ENCODE measurements at regions not wholly inside any gene's neighbourhood (a gene's known extent, or its start where the extent isn't known, plus 50 kb on each side); places are given as distances from the start of the nearest gene placed in this dataset.

DNA sequence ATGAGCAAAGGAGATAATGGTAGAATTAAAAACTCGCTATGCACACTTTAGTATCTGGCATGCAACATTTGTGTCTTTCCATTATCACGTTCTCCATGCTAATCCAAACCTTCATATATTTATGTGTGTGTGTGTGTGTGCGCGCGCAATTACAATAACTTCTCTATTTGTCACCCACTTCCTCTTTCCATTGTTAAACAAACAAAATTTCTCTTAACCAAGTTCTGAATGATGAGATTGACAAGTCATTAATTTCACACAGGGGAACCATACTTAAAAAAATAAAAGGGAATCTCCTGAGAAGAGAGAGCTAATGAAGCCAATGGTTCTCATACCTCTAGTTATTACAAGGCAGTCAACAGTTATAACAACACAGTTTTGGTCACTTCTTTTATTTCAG lies 575.9 kb upstream of the MDGA2 start:
- Mint-ChIP-seq H3K27me3 (ENCODE audit: low read depth in 3 of 3) (no peaks in the 10 kb centered on the region), H3K36me3 (no peaks in the 10 kb centered on the region), H3K27ac (no peak overlapping the region), H3K9me3 (peaks cover 2 to 7% (median 2%) of the 10 kb centered on the region in 7 donors), H3K4me3 (no peak overlapping the region), H3K4me1 (no peaks in the 10 kb centered on the region)
- Histone ChIP-seq H2AFZ (ENCODE audit: insufficient read depth, low read depth, low read length, poor library complexity, severe bottlenecking) (no peak overlapping the region), H3K4me1 (ENCODE audit: control insufficient read depth in 1 of 2, insufficient read depth in 2 of 2, low read length in 2 of 2) (no peaks in the 10 kb centered on the region), H4K20me1 (ENCODE audit: insufficient read depth, low read length) (no peaks in the 10 kb centered on the region), H3K27me3 (ENCODE audit: control insufficient read depth in 2 of 2, insufficient read depth in 2 of 2, low read length in 2 of 2) (no peaks in the 10 kb centered on the region), H3K4me3 (replicated peaks in 1 of 3; ENCODE audit: low read depth in 2 of 3, low read length in 3 of 3) (no peak overlapping the region), H3K79me2 (ENCODE audit: insufficient read depth, low read length) (no peaks in the 10 kb centered on the region), H3K27ac (ENCODE audit: low read depth in 1 of 2, low read length in 2 of 2) (no peak overlapping the region), H3K9ac (ENCODE audit: insufficient read depth, low read length, poor library complexity, severe bottlenecking) (no peak overlapping the region), H3K36me3 (replicated peaks in 1 of 2; ENCODE audit: control insufficient read depth in 1 of 2, insufficient read depth in 2 of 2, low read length in 2 of 2) (no peaks in the 10 kb centered on the region), H3K4me2 (replicated peaks; ENCODE audit: extremely low read depth, low read length, poor library complexity, severe bottlenecking) (no peak overlapping the region), H3K9me3 (replicated peaks in 1 of 2; ENCODE audit: control insufficient read depth in 1 of 2, insufficient read depth in 1 of 2, low read length in 2 of 2) (no peaks in the 10 kb centered on the region)
- TF ChIP-seq CTCF (IDR thresholded peaks at IDR 0.05): no peak
- intact Hi-C loops (cut with micrococcal nuclease): no loop called here
- no peak for DNase-seq
- WGBS (ENCODE audit: insufficient coverage): no CpG with 5 or more reads among the region's 5 CpGs

DNA sequence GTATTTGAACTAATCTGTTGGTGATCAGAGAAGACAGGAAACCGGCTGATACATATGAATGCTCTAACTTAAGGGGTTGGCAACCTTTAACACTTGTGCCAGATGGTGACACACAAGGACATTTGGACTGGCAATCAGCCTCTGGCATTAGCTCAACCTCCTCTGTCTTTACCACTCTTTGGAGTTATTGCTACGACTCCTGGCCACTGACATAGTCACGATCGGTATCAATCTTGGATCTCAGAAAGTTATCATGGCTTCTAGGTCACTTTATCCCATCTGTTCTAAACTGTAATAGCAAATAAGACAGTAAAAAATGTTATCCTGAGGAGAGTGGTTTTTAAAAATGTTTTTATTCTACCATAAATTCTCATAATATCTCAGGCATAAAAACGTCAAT lies 575.2 kb upstream of the MDGA2 start:
- no peak for TF ChIP-seq CTCF (IDR thresholded peaks at IDR 0.05)
- H3K27ac Mint-ChIP-seq: no peak overlapping the region
- no peaks in the 10 kb centered on the region for H3K27me3 Mint-ChIP-seq (ENCODE audit: low read depth in 3 of 3)
- no peak overlapping the region for H3K4me3 Mint-ChIP-seq
- H3K27me3 ChIP-seq (ENCODE audit: control insufficient read depth in 2 of 2, insufficient read depth in 2 of 2, low read length in 2 of 2): no peaks in the 10 kb centered on the region
- intact Hi-C loops (cut with micrococcal nuclease): no loop called here
- H3K27ac ChIP-seq (ENCODE audit: low read depth in 1 of 2, low read length in 2 of 2): no peak overlapping the region
- no peak overlapping the region for H3K4me2 ChIP-seq (replicated peaks; ENCODE audit: extremely low read depth, low read length, poor library complexity, severe bottlenecking)
- H3K4me1 Mint-ChIP-seq: no peaks in the 10 kb centered on the region
- H3K9ac ChIP-seq (ENCODE audit: insufficient read depth, low read length, poor library complexity, severe bottlenecking): no peak overlapping the region
- H3K36me3 ChIP-seq (replicated peaks in 1 of 2; ENCODE audit: control insufficient read depth in 1 of 2, insufficient read depth in 2 of 2, low read length in 2 of 2): no peaks in the 10 kb centered on the region
- H2AFZ ChIP-seq (ENCODE audit: insufficient read depth, low read depth, low read length, poor library complexity, severe bottlenecking): no peak overlapping the region
- no peak overlapping the region for H3K4me3 ChIP-seq (replicated peaks in 1 of 3; ENCODE audit: low read depth in 2 of 3, low read length in 3 of 3)
- H3K9me3 ChIP-seq (replicated peaks in 1 of 2; ENCODE audit: control insufficient read depth in 1 of 2, insufficient read depth in 1 of 2, low read length in 2 of 2): no peaks in the 10 kb centered on the region
- 80% methylated on average over 1 of the region's 5 CpGs for WGBS (ENCODE audit: insufficient coverage)
- H3K36me3 Mint-ChIP-seq: no peaks in the 10 kb centered on the region
- H3K4me1 ChIP-seq (ENCODE audit: control insufficient read depth in 1 of 2, insufficient read depth in 2 of 2, low read length in 2 of 2): no peaks in the 10 kb centered on the region
- no peaks in the 10 kb centered on the region for H3K79me2 ChIP-seq (ENCODE audit: insufficient read depth, low read length)
- no peaks in the 10 kb centered on the region for H4K20me1 ChIP-seq (ENCODE audit: insufficient read depth, low read length)
- peaks cover 1 to 7% (median 2%) of the 10 kb centered on the region in 7 donors for H3K9me3 Mint-ChIP-seq
- DNase-seq: no peak
